ENCODE measurements at regions not wholly inside any gene's neighbourhood (a gene's known extent, or its start where the extent isn't known, plus 50 kb on each side); places are given as distances from the start of the nearest gene placed in this dataset.
"Not testable (repeated sequence)": the region's sequence is repeated elsewhere in the genome, so short reads cannot be mapped to it uniquely, and the experiment has no call there.

DNA sequence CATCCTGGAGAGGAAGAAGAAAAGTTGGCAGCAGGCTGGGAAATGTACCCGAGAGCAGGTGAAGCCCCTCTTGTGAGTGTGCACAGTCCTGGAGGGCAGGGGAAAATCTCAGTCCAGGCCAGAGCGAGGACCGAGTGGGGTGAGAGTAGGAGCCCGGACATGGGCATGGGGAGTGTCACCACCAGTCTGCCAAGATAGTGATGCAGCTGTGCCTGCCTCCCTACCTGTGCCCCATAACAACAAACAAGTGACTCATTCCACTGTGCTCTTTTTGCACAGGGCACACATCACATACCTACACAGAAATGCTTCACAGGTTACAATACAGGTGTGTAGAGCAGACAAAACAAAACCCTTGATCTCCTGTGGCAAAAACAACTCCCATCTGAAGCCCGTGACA is 205.9 kb upstream of the PELI2 start:
- CTCF ChIA-PET, result no interaction called here
- H3K9me3 Mint-ChIP-seq (ENCODE audit: low read depth, unreplicated experiment), result no peaks in the 10 kb centered on the region
- no peaks in the 10 kb centered on the region for H3K27me3 Mint-ChIP-seq (ENCODE audit: unreplicated experiment)
- H3K4me3 Mint-ChIP-seq (ENCODE audit: low read depth, unreplicated experiment), result no peak overlapping the region
- intact Hi-C loops (cut with micrococcal nuclease; ENCODE audit: unreplicated experiment), result no loop called here
- no TSS peak for BruUV-seq (replicated peaks)
- H3K36me3 Mint-ChIP-seq (ENCODE audit: insufficient read depth, unreplicated experiment), result no peaks in the 10 kb centered on the region
- H3K27ac Mint-ChIP-seq (ENCODE audit: unreplicated experiment), result no peak overlapping the region
- DNase-seq, result no peak
- peaks cover 11% of the 10 kb centered on the region for H3K4me1 Mint-ChIP-seq (ENCODE audit: low read depth, unreplicated experiment)
- TF ChIP-seq, protein P1, sequence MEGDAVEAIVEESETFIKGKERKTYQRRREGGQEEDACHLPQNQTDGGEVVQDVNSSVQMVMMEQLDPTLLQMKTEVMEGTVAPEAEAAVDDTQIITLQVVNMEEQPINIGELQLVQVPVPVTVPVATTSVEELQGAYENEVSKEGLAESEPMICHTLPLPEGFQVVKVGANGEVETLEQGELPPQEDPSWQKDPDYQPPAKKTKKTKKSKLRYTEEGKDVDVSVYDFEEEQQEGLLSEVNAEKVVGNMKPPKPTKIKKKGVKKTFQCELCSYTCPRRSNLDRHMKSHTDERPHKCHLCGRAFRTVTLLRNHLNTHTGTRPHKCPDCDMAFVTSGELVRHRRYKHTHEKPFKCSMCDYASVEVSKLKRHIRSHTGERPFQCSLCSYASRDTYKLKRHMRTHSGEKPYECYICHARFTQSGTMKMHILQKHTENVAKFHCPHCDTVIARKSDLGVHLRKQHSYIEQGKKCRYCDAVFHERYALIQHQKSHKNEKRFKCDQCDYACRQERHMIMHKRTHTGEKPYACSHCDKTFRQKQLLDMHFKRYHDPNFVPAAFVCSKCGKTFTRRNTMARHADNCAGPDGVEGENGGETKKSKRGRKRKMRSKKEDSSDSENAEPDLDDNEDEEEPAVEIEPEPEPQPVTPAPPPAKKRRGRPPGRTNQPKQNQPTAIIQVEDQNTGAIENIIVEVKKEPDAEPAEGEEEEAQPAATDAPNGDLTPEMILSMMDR (IDR thresholded peaks at IDR 0.05; ENCODE audit: unreplicated experiment), result no peak

- DNase-seq, result no peak
- H3K4me3 Mint-ChIP-seq (ENCODE audit: low read depth, unreplicated experiment), result no peak overlapping the region
- TF ChIP-seq, protein P1 (IDR thresholded peaks at IDR 0.05; ENCODE audit: unreplicated experiment), result no peak
- no TSS peak for BruUV-seq (replicated peaks)
- intact Hi-C loops (cut with micrococcal nuclease; ENCODE audit: unreplicated experiment), result no loop called here
- H3K27ac Mint-ChIP-seq (ENCODE audit: unreplicated experiment), result no peak overlapping the region
- peaks cover 11% of the 10 kb centered on the region for H3K4me1 Mint-ChIP-seq (ENCODE audit: low read depth, unreplicated experiment)
- CTCF ChIA-PET, result no interaction called here
- H3K9me3 Mint-ChIP-seq (ENCODE audit: low read depth, unreplicated experiment), result no peaks in the 10 kb centered on the region
- H3K36me3 Mint-ChIP-seq (ENCODE audit: insufficient read depth, unreplicated experiment), result no peaks in the 10 kb centered on the region
- H3K27me3 Mint-ChIP-seq (ENCODE audit: unreplicated experiment), result no peaks in the 10 kb centered on the region
These were observed 204.7 kb upstream of the PELI2 start for GRCh38 chr14:55913324-55914025.

- H3K36me3 Mint-ChIP-seq (ENCODE audit: insufficient read depth, unreplicated experiment), result no peaks in the 10 kb centered on the region
- no peak overlapping the region for H3K4me3 Mint-ChIP-seq (ENCODE audit: low read depth, unreplicated experiment)
- BruUV-seq (replicated peaks), result no TSS peak
- no peak overlapping the region for H3K27ac Mint-ChIP-seq (ENCODE audit: unreplicated experiment)
- H3K4me1 Mint-ChIP-seq (ENCODE audit: low read depth, unreplicated experiment), result peaks cover 11% of the 10 kb centered on the region
- DNase-seq, result no peak
- CTCF ChIA-PET, result no interaction called here
- TF ChIP-seq, protein P1 (IDR thresholded peaks at IDR 0.05; ENCODE audit: unreplicated experiment), result no peak
- intact Hi-C loops (cut with micrococcal nuclease; ENCODE audit: unreplicated experiment), result no loop called here
- no peaks in the 10 kb centered on the region for H3K9me3 Mint-ChIP-seq (ENCODE audit: low read depth, unreplicated experiment)
- H3K27me3 Mint-ChIP-seq (ENCODE audit: unreplicated experiment), result no peaks in the 10 kb centered on the region
These were observed 203.4 kb upstream of the PELI2 start for GRCh38 chr14:55914771-55915170.

DNA sequence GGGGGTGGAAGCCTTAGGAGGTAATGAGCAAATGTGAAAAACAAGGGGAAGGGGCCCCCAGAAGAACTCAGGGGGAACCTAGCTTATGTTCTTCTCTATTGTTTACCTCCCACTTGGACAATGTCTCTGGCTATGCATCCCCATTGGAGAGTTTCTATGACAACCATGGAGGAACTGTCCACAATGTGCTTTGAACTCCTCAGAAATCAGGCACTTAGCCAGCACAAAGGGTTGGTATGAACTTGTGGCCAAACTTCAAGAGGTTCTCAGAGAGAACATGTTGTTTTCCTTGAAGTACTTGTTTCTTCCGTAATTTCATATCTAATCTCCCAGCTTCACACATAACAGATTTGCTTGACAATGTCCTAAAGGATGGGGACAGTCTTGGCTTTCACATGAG is 202.8 kb upstream of the PELI2 start:
- no peaks in the 10 kb centered on the region for H3K9me3 Mint-ChIP-seq (ENCODE audit: low read depth, unreplicated experiment)
- H3K4me3 Mint-ChIP-seq (ENCODE audit: low read depth, unreplicated experiment), result no peak overlapping the region
- DNase-seq, result no peak
- H3K36me3 Mint-ChIP-seq (ENCODE audit: insufficient read depth, unreplicated experiment), result no peaks in the 10 kb centered on the region
- H3K27me3 Mint-ChIP-seq (ENCODE audit: unreplicated experiment), result no peaks in the 10 kb centered on the region
- TF ChIP-seq, protein P1 (IDR thresholded peaks at IDR 0.05; ENCODE audit: unreplicated experiment), result no peak
- H3K27ac Mint-ChIP-seq (ENCODE audit: unreplicated experiment), result no peak overlapping the region
- intact Hi-C loops (cut with micrococcal nuclease; ENCODE audit: unreplicated experiment), result no loop called here
- CTCF ChIA-PET, result interaction anchor here (0.8 kb wide), 1 partner anchor 14 kb away, joined by 3 read pairs; no protein-coding TSS in a partner anchor
- BruUV-seq (replicated peaks), result no TSS peak
- H3K4me1 Mint-ChIP-seq (ENCODE audit: low read depth, unreplicated experiment), result peaks cover 11% of the 10 kb centered on the region

GRCh38 chr14:55919800-55920199 is 198.4 kb upstream of the PELI2 start:
- CTCF ChIA-PET, result interaction anchor here (0.6 kb wide), 1 partner anchor 182 kb away, joined by 3 read pairs; no protein-coding TSS in a partner anchor
- not testable (repeated sequence) for H3K4me1 Mint-ChIP-seq (ENCODE audit: low read depth, unreplicated experiment)

More at GRCh38 chr14:55919800-55920199, 198.4 kb upstream of the PELI2 start:
- intact Hi-C loops (cut with micrococcal nuclease; ENCODE audit: unreplicated experiment); H3K36me3 Mint-ChIP-seq (ENCODE audit: insufficient read depth, unreplicated experiment); DNase-seq; H3K9me3 Mint-ChIP-seq (ENCODE audit: low read depth, unreplicated experiment); H3K27me3 Mint-ChIP-seq (ENCODE audit: unreplicated experiment); H3K27ac Mint-ChIP-seq (ENCODE audit: unreplicated experiment); H3K4me3 Mint-ChIP-seq (ENCODE audit: low read depth, unreplicated experiment); BruUV-seq (replicated peaks): not testable (repeated sequence)

Measured in Calu3 (cell line).